Left renal cortex interstitium (tissue), 4 donors: ENCODE measurements at regions not wholly inside any gene's neighbourhood (a gene's known extent, or its start where the extent isn't known, plus 50 kb on each side); places are given as distances from the start of the nearest gene placed in this dataset.
A peak's percentile ranks its signal among the peaks of the same experiment; 100 is the strongest.

ENCODE experiments used
- DNase-seq, 4 donors: peaks; one replicate each; pipeline ENCODE4 v3.0.0-alpha.2; 2013; ENCODE audit warnings: low read depth in 4 of 4, low spot score in 2 of 4, missing footprints in 1 of 4

DNA sequence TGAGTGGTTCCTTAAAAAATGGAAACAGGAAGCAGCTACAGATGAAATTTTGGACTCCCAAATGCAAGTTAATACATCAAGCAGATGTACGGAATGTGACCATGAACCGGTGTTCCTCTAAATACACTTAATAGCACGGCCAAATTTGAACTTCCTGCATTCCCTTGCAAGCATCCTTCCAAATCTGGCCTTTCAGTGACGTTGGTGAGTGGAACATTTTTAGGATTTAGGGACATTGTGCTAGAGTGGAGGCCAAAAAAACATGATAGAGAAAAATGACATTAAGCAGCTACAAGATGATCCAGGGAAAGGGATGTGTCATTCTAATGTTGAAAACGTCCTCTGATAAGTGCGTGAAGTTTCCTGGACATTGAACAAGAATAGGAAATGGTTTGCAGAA is 62.1 kb downstream of the CTAGE1 start:
- DNase-seq, result no peak

DNA sequence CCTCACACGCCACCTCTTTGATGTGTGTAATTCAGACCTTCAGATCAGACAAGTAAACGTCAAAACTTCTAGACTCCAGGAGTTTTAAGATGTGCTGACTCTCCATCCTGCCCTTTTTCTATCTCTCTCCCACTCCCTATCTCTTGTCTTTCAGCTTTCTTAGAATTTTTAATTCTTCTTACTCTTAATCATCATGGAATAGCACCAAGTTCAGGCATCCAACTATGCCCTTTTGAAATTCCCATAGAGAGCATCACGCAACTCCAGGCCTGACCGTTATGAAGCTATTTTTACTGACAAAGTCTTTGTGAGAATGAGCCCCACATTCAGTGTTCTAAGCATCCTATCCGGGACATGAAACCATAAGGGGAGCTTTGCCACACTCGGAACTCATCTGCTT is 62.6 kb downstream of the CTAGE1 start:
- no peak for DNase-seq

GRCh38 chr18:22349966-22350365 is 67.7 kb downstream of the CTAGE1 start:
- DNase-seq, result no peak

DNA sequence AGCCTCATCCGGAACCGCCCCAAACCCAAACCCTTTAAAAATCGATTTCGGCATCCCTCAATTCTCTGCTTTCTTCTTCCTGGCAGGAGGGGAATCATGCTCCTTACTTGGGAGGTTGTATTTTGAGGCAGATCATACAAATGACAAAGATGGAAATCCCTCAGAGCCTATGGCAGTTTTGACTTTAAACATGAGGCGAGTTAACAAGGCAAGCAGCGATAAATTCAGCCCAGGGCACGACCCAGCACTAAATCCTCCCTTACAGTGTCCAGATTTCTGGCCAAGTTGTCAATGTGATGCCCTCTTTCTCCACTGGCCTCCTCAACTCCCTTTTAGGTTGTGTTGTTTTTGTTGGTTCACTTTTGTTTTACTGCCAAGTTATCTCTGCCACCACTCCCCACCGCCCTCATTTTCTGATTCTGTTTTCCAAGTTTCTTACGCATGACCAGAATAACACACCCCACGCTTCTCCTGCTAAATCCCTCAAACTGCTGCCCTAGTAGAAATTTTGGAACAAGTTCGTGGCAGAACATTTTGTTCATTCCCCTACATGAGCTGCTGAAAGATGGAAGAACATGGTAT is 68.3 kb downstream of the CTAGE1 start:
- DNase-seq, result peak in 2 of 4 donors; percentile 50 to 74

DNA sequence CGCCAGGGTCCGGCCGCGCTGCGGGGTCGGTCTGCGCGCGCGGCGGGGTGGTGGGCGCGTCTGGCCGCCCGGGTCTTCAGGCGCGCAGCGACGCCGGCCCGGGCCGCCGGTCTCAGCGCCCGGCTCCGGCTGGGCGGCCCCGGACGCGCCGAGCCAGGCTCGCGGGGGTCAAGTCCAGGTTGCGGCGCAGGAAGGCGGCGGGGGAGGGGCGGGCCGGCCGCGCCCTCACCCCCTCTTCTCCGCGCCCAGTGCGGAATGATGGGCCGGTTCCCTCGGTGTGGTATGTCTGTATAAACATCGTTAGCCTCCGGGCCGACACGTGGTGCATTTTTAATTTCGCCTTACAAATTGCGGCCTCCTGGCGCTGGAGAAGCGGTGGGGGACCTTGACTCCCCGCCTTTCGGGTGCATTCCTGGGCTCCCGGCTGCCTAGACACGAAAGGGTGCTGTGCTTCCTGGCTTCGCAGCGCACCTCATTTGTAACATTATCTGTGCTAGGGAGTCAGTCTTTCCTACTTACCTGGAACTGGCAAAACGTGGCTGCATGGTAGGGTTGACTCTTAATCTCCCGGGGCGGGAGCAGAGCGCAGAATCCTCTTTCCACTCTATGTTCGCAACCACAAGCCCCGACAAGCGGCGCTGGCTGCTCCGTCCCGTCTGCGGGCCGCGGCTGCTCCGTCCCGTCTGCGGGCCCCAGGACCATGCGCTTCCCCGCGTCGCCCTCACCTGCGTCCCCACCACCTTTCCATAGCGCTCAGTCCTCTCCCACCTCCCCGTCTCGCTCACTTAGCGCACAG is 69.0 kb downstream of the CTAGE1 start:
- DNase-seq, result peak in 1 of 4 donors; percentile 56

DNA sequence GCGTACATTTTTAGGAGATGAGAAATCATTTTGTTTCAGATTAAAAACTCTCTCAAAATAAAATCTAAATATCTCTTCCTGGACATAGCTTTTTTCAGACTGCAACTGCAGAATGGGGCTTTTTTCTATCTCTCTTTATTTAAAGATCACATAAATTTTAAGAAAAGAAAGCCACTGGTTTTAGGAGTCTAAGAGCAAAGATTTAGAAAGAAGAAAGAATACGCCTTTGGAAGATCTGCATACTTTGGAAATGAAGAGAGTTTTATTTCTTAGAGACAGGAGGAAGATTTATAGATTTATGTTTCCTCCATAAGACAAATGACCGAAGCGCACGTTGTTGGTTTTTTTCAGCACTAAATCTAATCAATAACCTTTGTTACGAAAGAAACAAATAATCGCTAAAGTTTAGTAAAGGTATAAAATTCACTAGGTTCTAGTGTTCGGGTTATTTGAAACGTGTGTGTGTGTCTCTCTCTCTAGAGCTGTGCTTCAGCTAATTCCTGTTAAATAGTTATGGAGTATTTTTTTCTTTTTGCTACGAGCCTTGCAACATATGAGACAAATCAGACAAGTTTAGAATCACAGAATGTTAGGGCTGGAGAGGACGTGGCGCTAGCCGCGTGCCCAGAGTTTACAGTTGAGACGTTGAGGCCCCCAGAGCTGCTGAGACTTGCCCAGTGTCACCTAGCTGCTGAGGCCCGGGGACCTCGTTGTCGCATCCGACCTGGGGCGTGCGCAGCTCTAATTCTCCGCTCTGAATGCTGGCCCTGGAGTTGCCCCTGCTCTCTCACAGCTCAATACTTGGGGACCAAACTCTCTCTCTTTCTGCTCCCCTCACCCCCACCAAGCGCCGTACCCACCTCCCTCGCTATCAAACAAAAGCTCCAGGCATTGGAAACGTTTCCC is 69.9 kb downstream of the CTAGE1 start:
- peak in 1 of 4 donors; percentile 60 for DNase-seq

DNA sequence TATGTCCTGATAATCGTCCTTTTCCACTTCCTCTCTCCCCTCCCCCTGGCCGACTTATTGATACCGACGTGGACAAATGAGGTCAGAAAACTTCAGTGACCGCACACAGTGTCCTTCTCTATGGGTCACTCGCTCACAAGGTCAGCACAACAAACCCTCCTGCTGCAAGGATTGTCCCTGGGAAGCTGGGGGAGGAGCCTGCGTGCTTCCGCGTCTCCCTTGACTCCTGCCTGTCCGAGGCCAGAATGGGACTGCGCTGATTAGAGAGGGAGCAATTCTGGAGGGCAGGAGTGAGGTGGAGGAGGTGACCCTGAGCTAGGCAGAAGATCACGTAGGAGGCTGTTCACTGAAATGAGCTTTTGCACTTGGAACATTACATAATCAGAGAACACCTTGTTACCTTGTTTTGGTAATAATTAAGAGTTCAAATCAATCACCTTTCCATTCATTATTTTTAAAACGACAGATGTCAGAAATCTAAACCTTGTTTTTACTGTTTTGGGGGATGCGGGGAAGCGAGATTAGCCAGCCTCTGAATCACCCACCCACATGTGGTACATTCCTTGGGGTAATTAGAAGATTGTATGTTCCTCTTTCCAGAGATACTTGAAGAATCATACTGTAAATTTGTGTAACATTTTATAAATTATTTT is 70.6 kb downstream of the CTAGE1 start:
- DNase-seq, result peak in 1 of 4 donors; percentile 53

- no peak for DNase-seq
Measured at GRCh38 chr18:22346401-22346952, 71.2 kb downstream of the CTAGE1 start.

GRCh38 chr18:22345718-22346117 is 72.0 kb downstream of the CTAGE1 start:
- DNase-seq, result no peak

- no peak for DNase-seq
Measured at GRCh38 chr18:22344908-22345670, 72.6 kb downstream of the CTAGE1 start.

- no peak for DNase-seq
Measured at GRCh38 chr18:22344445-22344844, 73.3 kb downstream of the CTAGE1 start.

DNA sequence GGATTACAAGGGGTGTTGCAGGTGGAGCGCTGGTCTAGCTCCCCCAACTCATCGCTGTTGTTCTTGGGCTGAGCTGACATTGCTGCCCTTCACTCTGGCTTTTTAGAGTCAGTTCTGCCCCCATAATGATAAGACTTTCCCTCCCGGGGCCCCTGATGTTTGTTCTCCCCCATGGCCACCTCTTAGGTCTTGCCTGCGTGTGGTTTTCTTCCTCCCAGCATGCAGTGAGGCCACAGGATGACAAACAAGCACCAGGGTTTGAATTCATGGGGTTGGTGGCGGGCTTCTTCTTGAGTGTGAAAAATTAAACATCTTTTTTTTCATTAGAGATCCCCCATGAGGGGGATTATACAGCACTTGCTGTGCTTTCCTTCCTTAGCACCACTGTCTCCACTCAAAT is 74.1 kb downstream of the CTAGE1 start:
- no peak for DNase-seq

DNA sequence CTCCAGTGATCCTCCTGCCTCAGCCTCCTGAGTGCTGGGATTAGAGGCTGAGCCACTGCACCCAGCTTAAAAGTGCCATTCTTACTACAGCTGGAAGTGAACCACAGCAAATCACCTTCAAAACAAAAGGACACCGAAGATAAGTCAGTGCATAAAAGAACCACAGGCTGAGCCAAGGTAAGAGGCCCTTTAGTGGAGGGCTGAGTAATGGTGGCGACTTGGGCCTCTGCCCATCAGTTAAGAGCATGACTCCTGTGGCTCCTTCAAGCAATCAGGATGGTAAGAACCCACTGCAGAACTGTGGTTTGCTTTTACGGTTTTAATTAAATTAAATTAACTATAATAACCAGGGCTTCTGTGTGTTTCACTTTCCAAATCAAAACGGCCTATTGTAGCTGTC is 75.1 kb downstream of the CTAGE1 start:
- no peak for DNase-seq

DNA sequence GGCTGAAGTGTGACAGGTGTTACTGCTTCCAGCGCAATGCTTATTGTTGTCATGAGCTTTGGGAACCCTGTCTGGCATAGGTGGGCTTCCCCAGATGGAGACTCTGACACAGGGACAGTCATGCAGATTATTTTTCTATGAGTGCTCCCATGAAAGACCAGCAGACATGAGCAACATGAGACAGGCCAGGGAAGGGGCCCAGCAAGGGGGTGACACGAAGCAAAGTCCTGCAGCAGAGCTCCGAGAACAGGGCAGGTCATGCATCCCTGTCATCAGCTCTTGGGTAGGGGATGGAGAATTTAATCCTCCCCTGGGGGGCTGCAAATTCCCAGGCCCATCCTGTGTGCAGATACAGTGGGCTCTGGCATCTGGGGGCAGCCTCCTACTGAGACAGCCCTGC is 77.4 kb downstream of the CTAGE1 start:
- no peak for DNase-seq

DNA sequence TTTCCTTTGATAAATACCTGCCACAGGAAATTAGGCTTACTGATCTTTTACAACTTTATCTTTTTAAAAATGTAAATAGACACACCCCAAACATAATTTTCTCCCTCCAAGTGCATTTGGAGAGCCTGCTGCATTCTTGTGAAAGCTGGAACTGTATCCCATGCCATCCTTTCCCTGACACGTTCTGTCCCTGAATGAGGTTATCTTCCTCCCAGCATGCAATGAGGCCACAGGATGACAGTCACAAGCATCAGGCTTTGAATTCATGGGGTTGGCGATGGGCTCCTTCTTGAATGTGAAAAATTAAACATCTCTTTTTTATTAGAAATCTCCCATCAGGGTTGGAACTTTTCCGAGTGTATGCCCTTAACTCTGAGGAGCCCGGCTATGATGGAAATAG is 77.8 kb downstream of the CTAGE1 start:
- DNase-seq, result no peak

- DNase-seq, result no peak
Measured at GRCh38 chr18:22337833-22338232, 79.9 kb downstream of the CTAGE1 start.

GRCh38 chr18:22337306-22337705 is 80.4 kb downstream of the CTAGE1 start:
- no peak for DNase-seq

- DNase-seq, result no peak
Measured at GRCh38 chr18:22336406-22336805, 81.3 kb downstream of the CTAGE1 start.

GRCh38 chr18:22335731-22336198 is 82.0 kb downstream of the CTAGE1 start:
- DNase-seq, result no peak

DNA sequence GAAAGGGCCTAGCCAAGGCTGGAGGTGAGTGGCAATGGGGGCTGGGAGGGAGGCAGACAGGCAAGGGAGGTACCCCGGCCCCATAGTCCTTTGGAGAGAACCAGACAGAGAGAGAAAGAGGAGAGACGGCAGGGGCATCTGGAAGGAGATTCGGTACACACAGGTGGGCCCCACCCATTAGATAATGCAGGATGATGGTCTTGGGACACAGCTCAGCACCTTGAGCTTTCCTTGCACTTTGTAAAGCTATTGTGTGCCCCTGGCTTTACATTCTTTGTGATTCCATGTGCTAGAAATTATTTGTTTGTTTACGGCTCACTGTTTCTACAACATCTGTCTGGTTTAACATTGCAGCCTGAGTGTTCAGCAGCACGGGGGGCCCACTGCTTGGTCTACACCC is 83.1 kb downstream of the CTAGE1 start:
- DNase-seq, result no peak
